NCI-H1105 (cell line): ENCODE measurements at regions not wholly inside any gene's neighbourhood (a gene's known extent, or its start where the extent isn't known, plus 50 kb on each side); places are given as distances from the start of the nearest gene placed in this dataset.

Experiments used
- DNase-seq: peaks from one replicate; lab custom pipeline; 2025; lab: John Stamatoyannopoulos, UW

GRCh38 chr18:38900031-38900430 lies 1334.4 kb upstream of the CELF4 start:
- DNase-seq = no peak

DNA sequence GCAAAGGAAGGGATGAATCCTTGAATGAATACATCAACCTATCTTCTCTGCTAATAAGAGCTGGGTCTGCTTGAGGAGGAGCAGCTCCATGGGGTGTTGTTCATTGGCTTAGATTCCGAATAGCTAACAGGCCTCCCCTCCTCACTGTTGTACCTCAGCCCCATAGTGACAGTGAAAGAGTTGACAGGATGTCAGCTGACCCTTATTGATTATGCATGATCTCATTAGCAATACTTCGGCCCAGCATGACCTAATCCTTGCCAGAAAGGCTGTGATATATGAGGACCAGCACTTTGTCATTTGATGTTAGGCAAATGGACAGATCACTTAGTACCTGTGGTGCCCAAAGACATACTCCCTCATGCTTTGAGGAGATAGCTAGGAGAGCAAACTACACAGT lies 1333.7 kb upstream of the CELF4 start:
- no peak for DNase-seq

DNA sequence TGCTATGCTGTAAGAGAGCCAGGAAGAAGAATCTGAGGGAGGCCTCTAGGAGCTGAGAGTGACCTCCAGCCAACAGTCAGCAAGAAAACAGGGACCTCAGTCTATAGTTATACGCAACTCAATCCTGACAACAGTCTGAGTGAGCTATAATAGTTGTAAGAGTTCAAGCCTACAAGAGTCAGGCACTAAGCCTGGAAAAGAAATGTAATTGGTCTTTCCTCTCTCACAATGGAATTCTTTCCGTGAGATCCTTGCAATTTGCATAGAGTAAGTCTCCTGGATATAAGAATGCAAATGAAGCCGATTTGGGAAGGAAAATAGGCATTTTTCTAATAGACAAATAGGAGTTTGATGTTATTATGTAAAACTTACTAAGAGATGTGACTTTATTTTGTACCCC lies 1332.6 kb upstream of the CELF4 start:
- no peak for DNase-seq

DNA sequence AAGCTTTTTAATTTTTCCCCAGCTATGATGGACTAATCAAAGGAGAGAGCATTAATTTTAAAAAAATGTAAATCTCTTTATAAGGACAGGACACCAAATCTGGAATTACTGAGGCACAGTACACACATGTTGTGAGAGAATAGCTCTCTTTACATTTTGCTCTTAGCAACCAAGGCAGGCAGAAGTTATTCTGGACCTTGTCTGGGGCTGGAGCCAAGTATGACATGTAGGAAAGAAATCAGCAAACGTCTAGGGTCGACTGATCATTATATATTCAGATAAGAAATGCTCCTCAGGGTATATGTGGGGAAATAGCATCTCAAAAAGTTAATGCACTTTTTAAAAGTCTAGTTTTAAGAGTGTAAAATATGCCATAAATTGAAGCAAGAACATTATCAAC lies 1330.0 kb upstream of the CELF4 start:
- no peak for DNase-seq

GRCh38 chr18:38887671-38888020 lies 1322.0 kb upstream of the CELF4 start:
- no peak for DNase-seq

- no peak for DNase-seq
These were observed 1321.5 kb upstream of the CELF4 start for GRCh38 chr18:38886861-38887670.

DNA sequence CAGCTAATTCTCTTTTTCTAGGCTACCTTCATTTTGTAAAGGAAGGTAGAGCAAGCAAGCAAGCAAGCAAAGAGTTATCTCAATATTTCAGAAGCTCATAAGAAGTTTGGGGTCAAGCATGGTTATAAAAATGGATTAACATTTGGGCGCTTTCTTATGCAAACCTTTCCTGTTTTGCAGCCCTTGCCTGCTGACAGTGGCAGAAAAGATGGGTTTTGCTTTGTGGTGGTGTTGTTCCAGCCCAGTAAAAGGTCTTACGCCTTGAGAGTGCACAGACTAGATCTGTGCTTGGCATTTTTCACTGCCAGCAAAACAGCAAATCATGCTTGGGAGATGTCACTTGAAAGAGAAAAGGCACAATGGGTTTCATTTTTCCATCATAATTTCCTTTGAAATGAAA lies 1320.6 kb upstream of the CELF4 start:
- no peak for DNase-seq

GRCh38 chr18:38884050-38884449 lies 1318.5 kb upstream of the CELF4 start:
- no peak for DNase-seq

GRCh38 chr18:38883111-38883510 lies 1317.5 kb upstream of the CELF4 start:
- no peak for DNase-seq

- DNase-seq = no peak
These were observed 1314.3 kb upstream of the CELF4 start for GRCh38 chr18:38879871-38880270.

GRCh38 chr18:38872342-38872741 lies 1306.7 kb upstream of the CELF4 start:
- DNase-seq = no peak

- no peak for DNase-seq
These were observed 1303.2 kb upstream of the CELF4 start for GRCh38 chr18:38868757-38869156.

DNA sequence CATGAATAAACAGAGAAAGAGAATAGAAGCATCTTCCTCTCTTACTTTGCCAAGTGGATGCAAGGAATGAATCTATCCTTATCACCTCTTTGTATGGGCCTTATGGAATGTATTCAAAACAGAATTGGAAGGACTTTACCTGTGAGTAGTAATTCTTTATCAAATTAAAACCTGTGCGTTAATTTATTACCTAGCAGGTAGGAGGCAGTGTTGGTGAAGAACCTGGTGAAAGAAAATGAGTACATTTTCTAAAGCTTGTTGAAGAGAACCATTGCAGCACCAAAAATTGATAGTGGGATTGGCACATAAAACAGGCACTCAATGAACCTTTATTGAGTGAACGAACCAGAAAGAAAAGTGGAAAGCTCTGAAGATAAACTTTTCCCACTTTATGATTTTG lies 1302.1 kb upstream of the CELF4 start:
- no peak for DNase-seq

- DNase-seq = no peak
These were observed 1285.9 kb upstream of the CELF4 start for GRCh38 chr18:38851526-38851925.

GRCh38 chr18:38847326-38847725 lies 1281.7 kb upstream of the CELF4 start:
- DNase-seq = no peak

DNA sequence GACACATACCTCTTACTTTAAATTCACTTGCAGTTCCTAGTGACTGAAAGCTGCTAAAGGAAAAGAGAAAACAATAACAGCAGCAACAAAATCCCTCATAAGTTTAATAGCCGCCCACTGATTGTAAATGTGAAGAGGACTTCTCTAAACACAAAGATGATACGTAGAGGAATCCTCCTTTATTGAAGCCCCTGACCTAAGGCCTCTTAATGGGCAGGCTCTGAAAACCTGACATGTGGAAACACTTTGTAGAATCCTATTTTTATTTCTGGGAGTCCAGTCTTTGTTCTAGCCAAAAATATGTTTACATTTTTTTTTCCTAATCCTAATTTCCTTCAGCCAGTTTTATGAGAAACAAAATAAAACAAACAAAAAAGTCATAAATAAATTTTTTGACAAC lies 1277.7 kb upstream of the CELF4 start:
- DNase-seq = no peak

DNA sequence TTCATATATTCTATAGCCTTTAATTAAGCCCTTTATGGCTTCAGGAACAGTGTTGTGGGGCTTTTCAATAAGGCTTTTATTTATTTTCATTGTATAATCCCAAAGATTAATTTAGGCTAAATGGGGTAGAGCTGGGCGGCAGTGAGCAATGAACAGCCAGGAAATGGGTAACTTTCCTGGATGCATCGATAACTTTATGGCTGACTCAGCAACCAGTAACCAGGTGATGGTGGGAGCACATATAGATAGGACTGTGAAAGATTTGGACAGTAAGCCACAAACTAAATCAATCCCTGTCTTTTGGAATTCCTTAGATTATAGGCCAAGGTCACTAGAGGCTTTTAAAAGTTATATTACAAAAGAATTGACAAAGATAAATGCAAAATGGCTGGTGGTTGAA lies 1260.6 kb upstream of the CELF4 start:
- no peak for DNase-seq

DNA sequence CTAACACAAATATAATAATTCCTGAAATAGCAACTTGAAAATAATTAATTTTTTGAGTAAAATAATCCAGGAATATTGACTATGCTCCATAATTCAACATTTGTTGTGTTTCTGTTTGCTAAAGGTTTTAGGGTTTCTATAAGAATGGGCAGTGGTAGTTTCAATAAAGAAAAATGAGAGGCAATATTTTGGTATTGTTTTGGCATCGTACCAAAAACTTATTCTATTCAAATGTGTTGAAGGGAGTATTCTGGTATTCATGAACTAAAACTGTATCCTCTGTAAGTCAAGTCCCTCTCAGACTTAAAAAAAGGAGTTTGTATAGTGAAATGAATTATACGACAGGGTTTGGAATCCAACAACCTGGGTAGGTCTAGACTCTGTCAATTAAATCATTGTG lies 1245.6 kb upstream of the CELF4 start:
- DNase-seq = no peak

GRCh38 chr18:38810789-38811188 lies 1245.2 kb upstream of the CELF4 start:
- no peak for DNase-seq

DNA sequence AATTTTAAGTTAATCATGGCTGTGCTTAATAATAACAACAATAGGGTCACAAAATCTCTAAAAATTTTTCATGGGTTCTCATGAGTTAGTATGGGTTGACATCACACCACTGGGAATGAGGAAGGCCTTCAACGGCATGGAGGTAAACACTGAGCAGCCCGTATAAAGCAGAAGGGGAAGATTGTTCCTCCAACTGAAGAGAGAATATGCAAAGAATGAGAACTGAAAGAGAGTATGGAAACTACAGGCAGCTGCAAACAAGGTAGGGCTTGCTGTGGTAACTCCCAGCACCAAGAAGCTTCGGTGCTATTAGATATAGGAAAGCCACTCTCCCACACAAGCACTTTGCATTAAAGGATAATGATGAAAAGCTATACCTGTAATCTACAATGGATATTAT lies 1242.3 kb upstream of the CELF4 start:
- DNase-seq = no peak

DNA sequence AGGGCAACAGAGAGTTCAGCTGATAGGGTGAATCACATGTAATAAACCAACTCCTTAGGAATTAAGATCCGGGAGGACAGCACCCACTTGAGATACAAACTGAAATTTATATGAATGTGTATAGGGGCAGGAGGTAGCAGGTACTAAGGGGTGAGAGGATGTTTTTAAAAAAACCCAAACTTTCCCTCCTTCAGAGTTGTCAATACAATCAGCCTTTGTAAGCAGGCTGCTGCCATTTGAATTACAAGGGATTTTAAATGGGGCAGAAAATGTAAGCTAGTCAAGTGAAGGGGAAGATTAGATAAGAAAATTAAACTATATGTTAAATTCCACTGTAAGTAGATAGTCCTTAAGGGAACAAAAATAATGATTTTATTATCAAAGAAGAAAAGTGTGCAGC lies 1239.7 kb upstream of the CELF4 start:
- no peak for DNase-seq

DNA sequence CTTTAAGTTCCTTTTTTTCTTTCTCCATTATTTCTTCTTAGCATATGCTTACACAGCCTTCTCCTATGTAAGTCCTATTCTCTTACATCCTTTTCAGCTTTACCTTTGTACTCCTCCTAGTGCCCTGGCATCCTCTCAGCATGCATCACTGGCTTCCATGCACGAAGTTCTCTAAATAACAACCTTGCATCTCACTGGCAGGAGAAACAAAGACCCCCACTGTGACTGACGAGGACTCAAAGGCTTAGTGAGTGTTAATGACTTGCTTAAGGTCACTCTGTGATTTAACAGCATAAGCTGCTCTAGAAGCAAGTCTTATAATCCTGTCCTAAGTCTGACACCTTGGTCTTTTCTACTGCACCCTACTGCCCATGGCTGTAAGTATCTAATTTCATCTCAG lies 1236.0 kb upstream of the CELF4 start:
- DNase-seq = no peak

- DNase-seq = no peak
These were observed 1231.2 kb upstream of the CELF4 start for GRCh38 chr18:38796762-38797161.

DNA sequence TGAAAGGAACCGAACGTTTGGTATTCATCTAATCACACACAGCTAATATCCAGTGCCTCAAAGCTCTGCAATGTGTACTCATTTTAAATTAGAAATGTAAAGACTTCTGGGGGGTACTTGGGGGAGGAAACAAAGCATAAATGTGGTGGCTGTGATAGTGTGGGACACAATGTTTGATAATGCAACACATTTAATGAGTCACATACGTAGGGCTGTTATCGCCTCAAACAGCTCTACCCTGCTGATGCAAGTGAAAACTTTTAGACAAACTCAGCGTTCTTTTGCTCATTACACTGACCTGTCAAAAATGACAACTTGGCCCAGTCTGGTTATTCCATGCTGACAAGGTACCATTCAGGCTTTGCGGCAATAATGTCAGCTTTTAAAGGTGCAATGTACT lies 1227.1 kb upstream of the CELF4 start:
- DNase-seq = no peak

GRCh38 chr18:38790786-38791185 lies 1225.2 kb upstream of the CELF4 start:
- DNase-seq = no peak
